Suppressor macrophage treated with lipopolysaccharide for 4 hours (primary cell): ENCODE measurements at regions not wholly inside any gene's neighbourhood (a gene's known extent, or its start where the extent isn't known, plus 50 kb on each side); places are given as distances from the start of the nearest gene placed in this dataset.

ENCODE experiments used
- DNase-seq: peaks from one replicate; pipeline ENCODE4 v3.0.0-alpha.2; 2020

DNA sequence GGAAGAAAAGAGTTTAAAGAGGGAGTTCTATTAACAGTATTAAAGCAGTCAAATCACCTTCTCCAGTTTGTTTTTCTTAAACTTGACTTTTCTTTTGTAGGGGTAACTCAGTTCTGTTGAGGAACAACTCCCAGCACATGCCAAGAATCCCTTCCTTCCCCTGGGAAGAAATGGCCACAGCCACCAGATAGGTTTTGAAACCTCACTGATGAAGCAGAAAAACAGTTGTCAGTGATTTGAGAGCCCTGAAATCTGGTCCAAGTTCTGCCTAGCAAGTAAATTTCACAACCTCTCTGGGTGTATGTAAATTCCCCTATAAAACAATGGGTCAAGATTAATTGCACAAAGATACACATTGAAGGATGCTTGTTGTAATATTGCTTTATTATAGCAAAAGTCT, 167.1 kb downstream of the DHX15 start:
- no peak for DNase-seq

DNA sequence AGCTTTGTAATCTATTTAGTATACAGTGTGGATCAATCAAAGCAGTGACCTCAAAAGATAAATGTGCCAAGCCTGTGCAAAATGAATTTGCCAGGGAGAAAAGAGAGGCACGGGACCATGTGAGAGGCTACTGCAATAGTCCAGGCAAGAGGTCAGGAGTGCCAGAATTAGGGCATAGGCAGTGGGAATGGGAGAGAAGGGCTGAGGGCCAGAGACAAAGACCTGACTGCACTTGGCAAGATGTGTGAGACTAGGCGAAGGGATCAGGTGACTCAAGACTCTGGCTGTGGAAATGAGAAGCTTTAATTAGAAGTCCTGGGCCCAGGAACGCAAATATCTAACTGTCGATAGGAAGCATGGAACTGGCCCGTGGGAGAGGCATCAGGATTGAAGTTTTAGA, 168.1 kb downstream of the DHX15 start:
- no peak for DNase-seq

DNA sequence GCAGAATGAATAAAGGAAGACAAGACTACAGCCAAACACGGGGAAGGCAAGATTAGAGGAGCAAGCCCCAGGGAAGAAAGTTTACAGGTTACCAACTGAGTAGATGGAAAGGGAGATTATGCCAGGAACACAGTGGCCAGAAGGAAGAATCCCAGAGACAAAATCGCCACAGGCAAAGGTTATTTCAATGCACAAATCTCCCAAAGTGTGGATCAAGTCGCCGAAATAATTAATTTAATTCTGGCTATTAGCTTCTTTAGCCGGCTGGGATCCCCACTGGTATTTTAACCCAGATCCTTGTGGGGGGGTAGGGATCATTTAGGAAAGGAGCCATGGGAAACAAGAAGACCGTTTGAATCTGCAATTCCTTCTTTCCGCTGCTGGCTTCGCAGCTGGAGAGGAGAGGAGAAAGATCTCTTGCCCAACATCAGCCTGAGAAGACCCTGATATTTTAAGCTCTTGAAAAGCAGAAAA, 171.0 kb downstream of the DHX15 start:
- no peak for DNase-seq

DNA sequence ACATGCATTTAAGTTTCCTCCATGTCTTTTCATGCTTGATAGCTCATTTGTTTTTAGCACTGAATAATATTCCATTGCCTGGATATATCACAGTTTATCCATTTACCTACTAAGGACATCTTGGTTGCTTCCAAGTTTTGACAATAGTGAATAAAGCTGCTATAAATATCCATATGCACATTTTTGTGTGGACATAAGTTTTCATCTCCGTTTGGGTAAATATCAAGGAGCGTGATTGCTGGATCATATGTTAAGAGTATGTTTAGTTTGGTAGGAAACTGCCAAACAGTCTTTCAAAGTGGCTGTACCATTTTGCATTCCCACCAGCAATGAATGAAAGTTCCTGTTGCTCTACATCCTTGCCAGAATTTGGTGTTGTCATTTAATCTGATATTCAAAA, 172.5 kb downstream of the DHX15 start:
- DNase-seq = no peak

DNA sequence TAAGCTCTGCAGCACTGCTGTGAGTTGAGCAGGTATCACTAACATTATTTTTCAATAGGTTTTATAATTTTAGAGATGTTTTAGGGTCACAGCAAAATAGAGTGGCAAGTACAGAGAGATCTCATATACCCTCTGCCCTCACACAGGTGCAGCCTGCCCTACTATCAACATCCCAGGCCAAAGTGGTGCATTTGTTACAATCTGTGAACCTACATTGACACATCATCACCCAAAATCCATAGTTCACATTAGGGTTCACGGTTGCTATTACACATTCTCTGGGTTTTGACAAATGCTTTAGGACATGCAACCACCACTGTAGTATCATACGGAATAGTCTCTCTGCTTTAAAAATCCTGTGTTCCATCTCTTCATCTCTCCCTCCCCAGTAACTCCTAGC, 173.1 kb downstream of the DHX15 start:
- DNase-seq = no peak

DNA sequence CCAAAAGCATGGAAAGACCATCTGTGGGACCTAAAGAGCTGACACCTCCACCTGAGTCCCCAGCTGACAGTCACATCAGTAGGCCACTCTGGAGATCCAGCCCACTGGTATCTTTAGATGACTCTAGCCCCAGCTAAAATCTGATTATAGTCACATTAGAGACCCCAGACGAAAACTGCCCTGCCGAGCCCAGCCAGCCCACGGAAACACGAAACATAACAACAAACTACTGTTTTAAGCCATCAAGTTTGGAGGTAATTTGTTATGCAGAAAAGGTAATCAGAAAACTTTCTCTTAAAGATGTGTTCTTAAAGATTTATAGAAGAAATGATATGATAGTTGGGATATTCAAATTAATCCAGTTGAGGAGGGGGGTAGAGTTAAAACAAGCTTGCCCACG, 175.7 kb downstream of the DHX15 start:
- DNase-seq = no peak

DNA sequence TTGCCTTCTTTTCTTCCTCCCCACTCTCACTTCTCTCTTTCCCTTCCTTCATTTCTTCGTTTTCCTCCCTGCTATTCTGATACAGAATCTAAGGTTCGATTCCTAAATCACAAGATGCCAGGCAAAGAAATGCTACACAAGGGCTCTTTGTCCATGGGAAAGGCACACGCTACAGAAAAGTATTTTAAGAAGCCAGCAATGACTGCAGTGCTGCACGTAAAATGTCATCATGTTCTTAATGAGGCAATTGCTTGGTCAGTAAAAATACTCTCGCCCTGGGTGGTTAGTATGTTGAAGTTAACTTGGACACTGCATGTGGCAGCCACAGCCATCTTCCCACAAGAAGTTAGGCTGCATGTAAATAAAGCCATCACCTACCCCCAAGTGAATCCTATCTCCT, 178.4 kb downstream of the DHX15 start:
- DNase-seq = no peak

DNA sequence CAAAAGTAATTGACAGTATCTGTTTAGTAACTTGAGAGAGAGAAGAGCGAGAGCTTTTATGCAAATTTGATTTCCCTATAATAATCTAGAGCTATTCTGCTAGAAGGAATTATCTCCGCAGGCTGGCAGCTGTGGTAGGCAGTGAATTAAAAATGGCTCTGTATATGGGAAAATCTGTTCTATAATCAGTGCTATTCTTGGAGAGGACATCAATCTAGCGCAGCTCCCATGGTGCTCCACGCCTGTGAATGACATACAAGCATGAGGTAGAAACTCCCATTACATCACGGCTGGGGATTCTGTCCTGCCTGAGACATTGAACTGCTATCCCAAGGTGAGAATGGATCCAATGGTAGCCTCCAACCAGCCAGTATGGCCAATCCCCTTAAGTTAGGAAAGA, 179.0 kb downstream of the DHX15 start:
- DNase-seq = no peak

DNA sequence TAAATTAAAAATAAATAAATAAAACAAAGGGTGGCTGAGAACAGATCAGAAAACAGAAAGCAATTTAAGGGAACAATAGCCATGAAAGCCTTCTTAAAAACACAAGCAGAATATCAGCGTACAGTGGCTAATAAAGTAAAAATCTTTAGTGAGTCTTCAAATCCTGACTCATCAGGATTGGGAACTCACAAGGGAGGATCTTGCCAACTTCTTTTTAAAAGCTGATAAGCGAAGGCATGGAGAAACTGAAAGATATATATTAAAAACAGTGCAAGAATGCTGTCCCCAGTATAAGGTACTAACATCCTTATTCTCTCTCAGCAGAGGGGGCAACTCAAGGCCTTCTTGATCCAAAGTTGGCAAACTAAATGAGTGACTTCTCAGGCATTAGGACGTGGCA, 180.1 kb downstream of the DHX15 start:
- DNase-seq = no peak

DNA sequence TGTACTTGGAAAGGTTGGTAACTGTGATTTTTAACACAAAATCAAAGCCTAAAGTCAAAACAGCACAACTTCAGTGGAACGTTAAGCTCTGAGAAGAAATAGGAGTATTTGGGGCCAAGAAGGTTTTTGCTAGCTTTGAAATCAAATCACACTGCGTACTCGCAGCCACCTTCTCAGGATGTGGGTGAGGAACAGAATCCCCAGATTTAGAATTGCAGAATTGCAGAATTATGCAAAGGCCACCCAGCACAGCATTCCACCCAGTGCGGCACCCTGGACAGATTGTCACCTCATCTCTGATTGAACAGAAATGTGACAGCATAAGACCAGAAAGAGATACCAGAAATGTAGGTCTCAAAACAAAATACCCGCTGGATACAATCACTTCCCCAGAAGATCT, 181.1 kb downstream of the DHX15 start:
- no peak for DNase-seq

DNA sequence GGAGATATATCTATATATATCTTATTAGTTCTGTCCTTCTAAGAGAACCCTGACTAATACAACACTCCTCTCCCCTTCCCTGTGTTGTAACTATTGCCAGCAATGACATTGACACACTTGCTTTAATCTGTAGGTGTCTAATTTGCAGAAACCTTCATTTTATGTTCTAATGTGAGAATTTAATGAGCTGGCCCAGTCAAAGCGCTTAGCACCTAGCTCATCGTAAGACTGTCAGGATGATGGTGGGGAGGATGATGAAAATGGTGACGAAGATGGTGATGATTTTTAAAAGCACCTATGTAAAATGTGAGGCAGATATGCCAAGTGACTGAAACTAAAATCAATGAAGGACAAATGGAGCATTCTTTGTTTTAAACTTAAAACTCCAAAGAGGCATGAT, 183.8 kb downstream of the DHX15 start:
- no peak for DNase-seq

DNA sequence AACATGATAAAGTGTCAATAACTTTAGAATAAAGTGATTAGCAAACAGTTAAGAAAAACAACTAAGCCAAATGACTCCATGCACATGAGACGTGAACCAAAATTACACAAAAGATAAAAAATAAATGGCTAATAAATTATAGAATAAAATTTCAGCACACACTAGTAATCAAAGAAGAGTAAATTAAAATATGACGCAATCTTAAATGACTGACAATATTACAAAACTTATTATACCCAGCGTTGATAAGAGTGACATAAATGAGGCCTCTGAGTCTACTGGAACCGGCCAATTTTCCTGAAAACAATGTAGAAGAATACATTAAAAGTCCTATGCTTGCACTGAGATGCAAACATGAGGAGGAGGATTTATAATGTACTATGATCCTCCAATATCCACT, 187.4 kb downstream of the DHX15 start:
- no peak for DNase-seq

DNA sequence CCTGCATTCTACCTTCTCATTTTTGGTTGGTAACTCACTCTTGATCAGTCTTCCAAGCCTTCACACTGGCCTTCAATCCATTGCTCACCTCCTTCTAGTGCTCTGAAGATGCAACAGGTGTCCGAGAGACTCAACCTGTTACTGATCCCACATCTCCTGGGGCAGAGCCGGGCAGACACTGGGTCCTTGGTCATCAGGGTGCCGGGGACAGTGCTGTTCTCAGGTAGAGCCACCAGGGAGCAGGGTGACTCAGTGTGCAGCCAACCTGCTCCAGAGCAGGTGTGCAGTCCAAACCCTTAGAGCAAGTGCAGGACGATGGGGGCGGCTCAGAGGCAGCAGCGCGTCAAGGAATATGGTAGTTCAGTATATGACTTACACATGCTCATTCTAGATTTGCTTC, 188.4 kb downstream of the DHX15 start:
- DNase-seq = no peak

DNA sequence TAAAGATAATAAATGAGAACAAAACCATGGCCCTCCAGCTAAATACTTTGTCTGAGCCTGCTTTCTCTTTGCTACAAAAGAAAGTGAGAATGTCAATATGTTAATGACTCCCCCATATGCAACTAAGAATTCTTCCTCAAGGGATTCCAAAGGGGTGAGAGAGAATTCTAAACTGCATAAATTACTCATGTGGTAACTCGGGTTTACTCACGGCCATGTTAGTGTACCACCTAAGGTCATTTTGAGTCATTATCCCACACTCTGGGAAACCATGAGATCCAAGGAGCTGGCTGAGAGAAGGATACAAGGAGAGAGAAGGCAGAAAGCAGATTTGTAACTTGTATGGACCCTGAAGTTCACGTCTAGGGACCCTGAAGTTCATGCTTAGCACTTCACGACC, 190.3 kb downstream of the DHX15 start:
- DNase-seq = no peak

DNA sequence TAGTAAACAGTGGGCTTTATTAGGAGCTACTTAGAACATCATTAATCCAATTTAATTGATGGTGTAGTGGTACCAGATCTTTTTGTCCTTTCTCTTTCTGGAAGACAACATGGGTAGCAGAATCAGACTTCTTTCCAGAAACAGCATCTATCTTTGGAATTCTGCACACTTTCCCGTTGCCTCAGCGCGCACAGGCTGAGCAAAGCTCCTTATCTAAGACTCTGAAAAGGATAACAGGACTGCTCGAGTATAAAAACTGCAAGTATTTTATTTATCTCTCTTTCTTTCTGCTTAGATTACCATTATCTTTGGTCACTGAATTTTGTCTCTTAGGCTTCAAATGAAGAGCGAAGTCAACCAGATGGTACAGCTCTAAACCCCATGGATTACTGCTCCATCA, 191.7 kb downstream of the DHX15 start:
- no peak for DNase-seq

DNA sequence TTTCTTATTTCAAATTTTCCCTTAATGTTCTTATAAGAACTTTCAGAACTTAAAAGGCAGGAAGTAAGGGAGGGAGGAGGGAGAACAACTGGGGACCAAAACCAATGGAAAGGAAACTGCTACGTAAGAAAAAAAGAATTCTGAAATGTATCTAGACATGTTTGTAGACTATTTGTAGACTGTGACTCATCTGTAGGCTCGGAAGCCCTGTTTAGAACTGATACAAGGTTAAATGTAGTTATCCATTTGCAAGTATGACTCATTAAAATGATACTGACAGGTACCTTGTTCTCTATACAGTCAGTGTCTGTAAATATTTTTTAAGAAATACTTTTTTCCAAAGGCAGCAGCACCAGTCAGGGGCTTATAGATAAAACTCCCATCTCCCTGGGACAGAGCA, 202.0 kb downstream of the DHX15 start:
- DNase-seq = no peak

DNA sequence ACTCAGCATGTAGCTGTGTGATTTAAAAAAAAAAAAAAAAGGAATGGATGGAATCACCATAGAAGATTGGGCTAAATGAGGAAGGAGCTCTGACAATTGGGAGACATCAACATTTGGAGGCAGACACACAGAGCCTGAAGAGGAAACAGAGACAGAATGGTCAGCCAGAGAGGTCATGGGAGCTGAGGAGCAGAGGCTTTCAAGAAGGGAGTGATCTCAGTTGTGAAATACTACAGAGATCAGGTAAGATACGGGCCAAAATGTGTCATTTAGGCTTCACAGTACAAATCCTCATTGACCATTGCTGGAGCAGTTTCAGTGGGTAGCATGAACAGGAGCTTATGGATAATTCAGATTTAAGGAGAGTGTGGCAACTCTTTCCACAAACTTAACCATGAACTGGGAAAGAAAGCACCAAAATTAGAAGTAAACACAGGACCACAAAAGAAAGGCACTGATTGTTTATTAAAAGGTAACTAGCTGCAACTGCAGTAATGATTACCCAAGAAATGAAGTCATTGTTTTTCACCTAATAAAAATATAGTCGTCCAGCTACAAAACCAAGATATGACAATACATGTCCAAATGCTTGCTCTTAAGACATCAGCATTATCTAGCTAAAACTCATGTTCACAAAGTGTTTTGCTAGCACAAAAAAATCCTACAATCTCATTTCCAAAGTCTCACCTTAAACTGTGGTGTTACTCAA, 203.2 kb downstream of the DHX15 start:
- DNase-seq = no peak

DNA sequence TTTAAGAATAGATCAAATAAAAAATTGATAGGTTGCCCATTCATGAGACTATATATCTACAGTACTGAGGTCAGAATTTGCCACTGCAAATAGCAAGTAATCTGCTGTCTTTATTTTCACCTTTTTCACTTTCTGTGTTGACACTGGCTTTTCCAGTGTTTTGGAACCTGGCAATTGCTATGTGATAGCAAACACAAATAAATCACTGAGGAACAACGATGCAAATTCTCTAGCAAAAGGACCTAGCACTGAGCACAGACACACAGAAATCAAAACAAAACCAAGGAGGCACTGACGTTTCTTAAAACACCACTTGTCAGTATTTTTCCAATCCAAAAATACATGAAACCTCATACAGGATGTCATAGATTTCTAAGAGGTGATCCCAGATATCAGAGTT, 210.7 kb downstream of the DHX15 start:
- DNase-seq = no peak

DNA sequence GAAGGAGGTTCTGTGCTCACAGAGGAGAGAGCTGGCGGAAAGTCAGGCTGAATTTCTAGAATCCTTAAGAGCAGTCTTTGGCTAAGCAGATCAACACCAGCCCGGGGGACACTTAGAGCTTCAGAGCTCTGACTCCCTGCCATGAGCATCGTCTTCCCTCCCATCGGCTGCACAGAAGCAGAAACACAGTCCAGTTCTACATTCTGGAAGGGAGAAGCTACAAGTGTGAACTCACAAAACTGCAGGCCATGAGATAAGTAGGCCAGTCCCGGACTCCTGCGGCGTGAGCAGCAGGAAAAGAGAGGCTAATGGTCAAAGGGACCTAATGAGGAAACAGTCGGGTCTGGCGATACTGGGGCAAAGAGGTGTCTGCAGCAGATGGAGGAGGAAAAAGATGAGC, 211.5 kb downstream of the DHX15 start:
- DNase-seq = no peak

DNA sequence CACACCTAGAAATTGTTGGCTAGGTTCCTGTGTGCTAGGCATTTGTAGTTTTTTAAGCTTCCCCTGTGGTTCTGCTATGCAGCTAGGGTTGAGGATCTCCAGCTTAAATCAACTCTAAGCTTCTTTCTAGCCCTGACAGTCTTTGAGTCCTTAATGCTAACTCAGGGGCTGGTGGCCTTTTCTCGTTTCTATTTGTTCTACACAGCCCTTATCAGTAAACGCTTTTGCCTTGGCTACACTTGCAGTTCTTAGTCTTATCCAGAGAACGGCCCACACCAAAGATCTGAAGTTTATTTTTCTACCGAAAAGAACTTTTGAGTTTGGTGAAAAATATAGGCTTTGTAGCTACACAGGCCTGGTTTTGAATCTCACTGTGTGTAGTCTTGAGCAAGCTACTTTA, 212.0 kb downstream of the DHX15 start:
- DNase-seq = no peak

DNA sequence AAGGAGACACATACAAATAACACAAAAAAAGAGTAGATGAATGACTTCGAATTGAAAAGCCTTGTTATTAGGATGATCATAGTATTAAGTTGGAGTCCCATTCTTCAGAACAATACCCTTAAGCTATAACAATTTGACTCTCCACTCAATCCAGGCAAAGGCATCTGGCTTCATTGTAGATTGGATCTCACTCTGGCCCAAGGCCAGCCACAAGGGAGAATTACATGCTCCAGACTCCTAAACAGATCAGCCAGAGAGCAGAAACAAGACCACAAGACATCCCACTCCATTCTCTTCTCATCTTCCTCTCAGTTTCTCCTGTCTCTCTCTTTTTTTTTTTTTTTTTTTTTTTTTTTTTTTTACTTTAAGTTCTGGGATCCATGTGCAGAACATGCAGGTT, 213.9 kb downstream of the DHX15 start:
- no peak for DNase-seq

DNA sequence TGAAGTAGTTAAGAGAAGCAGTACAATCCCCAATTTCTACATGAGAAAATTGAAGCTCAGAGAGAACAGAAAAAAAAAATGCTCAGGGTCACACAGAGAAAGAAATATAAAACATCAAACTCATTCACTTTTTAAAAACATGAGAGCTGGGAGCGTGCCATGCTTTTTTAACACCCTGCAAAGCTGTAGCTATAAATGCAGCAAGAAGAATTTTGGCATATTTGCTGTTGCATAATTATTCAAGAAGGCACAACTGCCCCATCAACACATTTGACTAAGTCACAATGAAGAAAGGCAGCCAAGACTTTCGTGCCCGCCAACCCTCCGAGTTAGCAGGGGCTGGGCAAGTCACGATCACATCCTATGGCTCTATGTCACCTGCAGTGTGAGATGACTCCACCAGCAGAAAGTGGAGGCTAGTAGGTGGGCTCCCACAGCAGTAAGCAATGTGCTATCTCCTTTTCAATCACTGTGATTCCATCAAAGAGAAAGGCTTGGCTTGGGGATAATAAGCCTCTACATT, 214.8 kb downstream of the DHX15 start:
- DNase-seq = no peak

DNA sequence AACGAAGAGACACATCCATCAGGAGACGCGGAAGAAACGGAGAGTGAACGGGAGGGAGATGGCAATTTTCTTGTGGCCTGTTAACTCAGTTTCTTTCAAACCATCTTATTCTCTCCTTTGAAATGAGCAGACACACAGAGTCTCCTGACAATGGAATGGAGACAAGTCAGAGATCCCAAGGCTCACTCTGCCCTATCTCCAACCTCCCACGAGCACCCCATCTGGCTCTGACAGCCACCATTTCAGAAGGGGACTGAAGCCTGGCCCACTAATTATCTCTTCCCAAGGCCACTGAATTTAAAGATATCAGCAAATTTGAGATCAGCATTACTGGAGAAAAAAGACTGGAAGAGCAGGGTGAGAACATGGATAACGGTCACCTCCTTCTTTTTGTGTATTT, 215.6 kb downstream of the DHX15 start:
- DNase-seq = no peak

DNA sequence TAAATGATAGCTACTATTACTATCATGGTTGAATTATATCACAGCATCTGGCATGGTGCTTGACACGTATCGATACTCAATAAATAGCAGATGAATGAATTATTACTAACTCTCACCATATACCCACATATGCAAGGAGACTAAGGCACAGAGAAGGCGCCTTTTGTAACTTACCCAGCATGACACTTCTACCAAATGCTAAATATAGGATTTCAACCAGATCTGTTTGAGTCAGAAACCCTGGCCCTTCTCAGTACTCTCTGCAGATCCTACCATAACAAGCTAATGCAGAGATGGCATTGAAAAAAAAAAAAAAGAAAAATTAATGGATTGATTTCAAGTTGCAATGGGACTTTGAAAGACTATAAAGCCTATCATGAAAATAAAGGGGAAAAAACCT, 219.5 kb downstream of the DHX15 start:
- DNase-seq = no peak

DNA sequence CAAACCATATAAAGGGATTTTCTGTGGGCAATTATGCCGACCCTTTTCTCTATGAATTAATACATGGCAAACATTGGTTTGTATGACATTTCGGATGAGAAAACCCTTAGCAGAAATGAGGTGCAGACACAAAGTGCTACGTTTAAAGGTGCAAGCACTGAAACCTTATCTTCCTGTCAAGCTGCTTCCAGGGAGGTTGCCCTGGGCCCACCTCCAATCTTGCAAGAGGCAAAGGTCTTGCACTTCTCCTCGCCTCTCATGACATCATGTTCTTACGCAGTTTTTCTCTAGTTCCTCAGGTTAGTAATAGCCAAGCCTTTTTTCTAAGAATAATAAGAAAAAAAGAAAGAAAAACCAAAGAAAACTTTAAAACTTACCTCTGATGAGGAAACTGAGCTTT, 220.1 kb downstream of the DHX15 start:
- DNase-seq = no peak
